ENCODE measurements at regions not wholly inside any gene's neighbourhood (a gene's known extent, or its start where the extent isn't known, plus 50 kb on each side); places are given as distances from the start of the nearest gene placed in this dataset.

- TF ChIP-seq POLR2A (IDR thresholded peaks at IDR 0.05; ENCODE audit: borderline replicate concordance, extremely low read depth, insufficient read depth, insufficient read length) (no peak), REST (IDR thresholded peaks at IDR 0.05; ENCODE audit: low read depth) (no peak), EZH2phosphoT487 (IDR thresholded peaks at IDR 0.05; ENCODE audit: borderline replicate concordance) (no peak), CTCF (IDR thresholded peaks at IDR 0.05 in 2 of 3, conservative IDR thresholded peaks at IDR 0.05 in 1 of 3; ENCODE audit: borderline replicate concordance in 1 of 3, insufficient read depth in 1 of 3, low read depth in 2 of 3, low read length in 2 of 3) (no peak), CEBPB (IDR thresholded peaks at IDR 0.05; ENCODE audit: low read depth) (no peak), POLR2AphosphoS5 (IDR thresholded peaks at IDR 0.05; ENCODE audit: low read depth, low read length) (no peak), ATF3 (IDR thresholded peaks at IDR 0.05) (no peak), RAD21 (IDR thresholded peaks at IDR 0.05; ENCODE audit: low read depth) (no peak), EGR1 (IDR thresholded peaks at IDR 0.05; ENCODE audit: low read depth) (no peak), SP1 (IDR thresholded peaks at IDR 0.05; ENCODE audit: low read depth) (no peak), SIN3A (IDR thresholded peaks at IDR 0.05; ENCODE audit: low read depth) (no peak), SRF (IDR thresholded peaks at IDR 0.05; ENCODE audit: low read depth) (no peak)
- TF ChIP-seq, protein P1, sequence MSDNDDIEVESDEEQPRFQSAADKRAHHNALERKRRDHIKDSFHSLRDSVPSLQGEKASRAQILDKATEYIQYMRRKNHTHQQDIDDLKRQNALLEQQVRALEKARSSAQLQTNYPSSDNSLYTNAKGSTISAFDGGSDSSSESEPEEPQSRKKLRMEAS (IDR thresholded peaks at IDR 0.05) = no peak
Measured at GRCh38 chr1:193666485-193667083, 480.2 kb upstream of the B3GALT2 start.

All from HCT116 (cell line).